ENCODE measurements at regions not wholly inside any gene's neighbourhood (a gene's known extent, or its start where the extent isn't known, plus 50 kb on each side); places are given as distances from the start of the nearest gene placed in this dataset.

- DNase-seq (ENCODE audit: low read depth) = no peak
- TF ChIP-seq CTCF (IDR thresholded peaks at IDR 0.05; ENCODE audit: insufficient read depth, low read depth, low read length, missing control alignments) = no peak
- H3K4me3 ChIP-seq (ENCODE audit: low read length) = no peak overlapping the region
These were observed 135.0 kb upstream of the ARL4C start for GRCh38 chr2:234631646-234632514.

- DNase-seq (ENCODE audit: low read depth) = peak; percentile 73
- no peak for TF ChIP-seq CTCF (IDR thresholded peaks at IDR 0.05; ENCODE audit: insufficient read depth, low read depth, low read length, missing control alignments)
- H3K4me3 ChIP-seq (ENCODE audit: low read length) = no peak overlapping the region
These were observed 133.9 kb upstream of the ARL4C start for GRCh38 chr2:234630801-234631261.

GRCh38 chr2:234629596-234629995 lies 132.7 kb upstream of the ARL4C start:
- TF ChIP-seq CTCF (IDR thresholded peaks at IDR 0.05; ENCODE audit: insufficient read depth, low read depth, low read length, missing control alignments) = no peak
- no peak overlapping the region for H3K4me3 ChIP-seq (ENCODE audit: low read length)
- DNase-seq (ENCODE audit: low read depth) = no peak

GRCh38 chr2:234628953-234629352 lies 132.1 kb upstream of the ARL4C start:
- no peak for DNase-seq (ENCODE audit: low read depth)
- H3K4me3 ChIP-seq (ENCODE audit: low read length) = no peak overlapping the region
- no peak for TF ChIP-seq CTCF (IDR thresholded peaks at IDR 0.05; ENCODE audit: insufficient read depth, low read depth, low read length, missing control alignments)

GRCh38 chr2:234627308-234627707 lies 130.4 kb upstream of the ARL4C start:
- TF ChIP-seq CTCF (IDR thresholded peaks at IDR 0.05; ENCODE audit: insufficient read depth, low read depth, low read length, missing control alignments) = no peak
- H3K4me3 ChIP-seq (ENCODE audit: low read length) = no peak overlapping the region
- DNase-seq (ENCODE audit: low read depth) = no peak

- no peak for DNase-seq (ENCODE audit: low read depth)
- H3K4me3 ChIP-seq (ENCODE audit: low read length) = no peak overlapping the region
- TF ChIP-seq CTCF (IDR thresholded peaks at IDR 0.05; ENCODE audit: insufficient read depth, low read depth, low read length, missing control alignments) = no peak
These were observed 129.8 kb upstream of the ARL4C start for GRCh38 chr2:234626566-234627130.
